ENCODE measurements at regions not wholly inside any gene's neighbourhood (a gene's known extent, or its start where the extent isn't known, plus 50 kb on each side); places are given as distances from the start of the nearest gene placed in this dataset.

DNA sequence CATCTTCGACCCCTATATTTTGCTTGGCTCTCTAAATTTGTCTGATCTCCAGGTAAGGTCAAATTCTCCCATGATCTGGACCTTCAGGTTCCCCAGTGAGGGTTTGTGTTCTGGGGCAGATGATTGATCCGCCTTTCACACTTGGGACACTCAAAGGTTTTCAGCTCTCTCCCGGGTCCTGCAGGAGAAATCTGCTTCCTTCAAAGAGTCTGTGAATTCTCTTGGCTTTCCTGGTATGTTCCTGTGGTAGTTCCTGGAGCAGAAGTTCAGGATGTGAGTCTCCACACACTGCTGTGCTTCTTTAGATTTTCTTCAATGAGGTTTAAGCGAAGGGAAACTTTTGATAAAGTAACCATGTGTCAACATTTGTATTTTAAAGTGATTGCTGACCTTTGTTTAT, 318.0 kb downstream of the TAF11L14 start:
- 62 to 72% (median 65%) methylated on average over 4 of the region's 4 CpGs for WGBS, 5 donors
- intact Hi-C loops (cut with DNase I; ENCODE audit: low total_unique reads), result no loop called here
- Histone ChIP-seq H3K27ac (no peak overlapping the region), H3K36me3 (no peaks in the 10 kb centered on the region), H3K27me3 (no peaks in the 10 kb centered on the region), H3K4me1 (no peaks in the 10 kb centered on the region), H3K9me3 (peaks cover 0 to 21% (median 10%) of the 10 kb centered on the region in 4 donors), H3K4me3 (no peak overlapping the region)
- TF ChIP-seq POLR2A (IDR thresholded peaks at IDR 0.05), result no peak
- TF ChIP-seq, protein P1, sequence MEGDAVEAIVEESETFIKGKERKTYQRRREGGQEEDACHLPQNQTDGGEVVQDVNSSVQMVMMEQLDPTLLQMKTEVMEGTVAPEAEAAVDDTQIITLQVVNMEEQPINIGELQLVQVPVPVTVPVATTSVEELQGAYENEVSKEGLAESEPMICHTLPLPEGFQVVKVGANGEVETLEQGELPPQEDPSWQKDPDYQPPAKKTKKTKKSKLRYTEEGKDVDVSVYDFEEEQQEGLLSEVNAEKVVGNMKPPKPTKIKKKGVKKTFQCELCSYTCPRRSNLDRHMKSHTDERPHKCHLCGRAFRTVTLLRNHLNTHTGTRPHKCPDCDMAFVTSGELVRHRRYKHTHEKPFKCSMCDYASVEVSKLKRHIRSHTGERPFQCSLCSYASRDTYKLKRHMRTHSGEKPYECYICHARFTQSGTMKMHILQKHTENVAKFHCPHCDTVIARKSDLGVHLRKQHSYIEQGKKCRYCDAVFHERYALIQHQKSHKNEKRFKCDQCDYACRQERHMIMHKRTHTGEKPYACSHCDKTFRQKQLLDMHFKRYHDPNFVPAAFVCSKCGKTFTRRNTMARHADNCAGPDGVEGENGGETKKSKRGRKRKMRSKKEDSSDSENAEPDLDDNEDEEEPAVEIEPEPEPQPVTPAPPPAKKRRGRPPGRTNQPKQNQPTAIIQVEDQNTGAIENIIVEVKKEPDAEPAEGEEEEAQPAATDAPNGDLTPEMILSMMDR (IDR thresholded peaks at IDR 0.05), result no peak
- no peak for TF ChIP-seq POLR2AphosphoS5 (IDR thresholded peaks at IDR 0.05)
- no peak for TF ChIP-seq EP300 (IDR thresholded peaks at IDR 0.05)
- no peak for DNase-seq

DNA sequence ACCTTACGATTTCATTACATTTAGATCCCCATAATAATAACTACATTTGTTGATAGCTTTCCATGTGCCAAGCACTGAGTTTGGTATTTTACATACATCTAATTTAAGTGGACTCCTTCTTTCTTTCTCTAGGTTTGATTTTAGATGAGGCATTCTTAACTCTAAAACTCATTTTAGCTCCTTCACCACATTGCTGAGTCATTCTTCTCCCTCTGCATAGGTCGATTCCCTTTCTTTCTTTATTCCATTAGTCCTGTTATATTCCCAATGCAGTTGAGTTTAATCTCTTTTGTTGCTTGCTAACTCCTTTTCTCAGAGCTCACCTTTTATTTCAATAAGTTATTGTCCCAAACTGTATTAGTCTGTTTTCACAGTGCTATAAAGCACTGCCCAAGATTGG, 329.8 kb downstream of the TAF11L14 start:
- intact Hi-C loops (cut with DNase I; ENCODE audit: low total_unique reads), result no loop called here
- Histone ChIP-seq H3K27me3 (no peaks in the 10 kb centered on the region), H3K4me3 (no peak overlapping the region), H3K36me3 (no peaks in the 10 kb centered on the region), H3K4me1 (no peaks in the 10 kb centered on the region), H3K27ac (no peak overlapping the region), H3K9me3 (peaks cover 0 to 15% (median 5%) of the 10 kb centered on the region in 4 donors)
- DNase-seq, result no peak
- TF ChIP-seq POLR2AphosphoS5 (IDR thresholded peaks at IDR 0.05) (no peak), EP300 (IDR thresholded peaks at IDR 0.05) (no peak), POLR2A (IDR thresholded peaks at IDR 0.05) (no peak)
- TF ChIP-seq, protein P1 (IDR thresholded peaks at IDR 0.05), result no peak
- WGBS, 5 donors, result 59 to 71% (median 68%) methylated on average over 2 of the region's 2 CpGs

DNA sequence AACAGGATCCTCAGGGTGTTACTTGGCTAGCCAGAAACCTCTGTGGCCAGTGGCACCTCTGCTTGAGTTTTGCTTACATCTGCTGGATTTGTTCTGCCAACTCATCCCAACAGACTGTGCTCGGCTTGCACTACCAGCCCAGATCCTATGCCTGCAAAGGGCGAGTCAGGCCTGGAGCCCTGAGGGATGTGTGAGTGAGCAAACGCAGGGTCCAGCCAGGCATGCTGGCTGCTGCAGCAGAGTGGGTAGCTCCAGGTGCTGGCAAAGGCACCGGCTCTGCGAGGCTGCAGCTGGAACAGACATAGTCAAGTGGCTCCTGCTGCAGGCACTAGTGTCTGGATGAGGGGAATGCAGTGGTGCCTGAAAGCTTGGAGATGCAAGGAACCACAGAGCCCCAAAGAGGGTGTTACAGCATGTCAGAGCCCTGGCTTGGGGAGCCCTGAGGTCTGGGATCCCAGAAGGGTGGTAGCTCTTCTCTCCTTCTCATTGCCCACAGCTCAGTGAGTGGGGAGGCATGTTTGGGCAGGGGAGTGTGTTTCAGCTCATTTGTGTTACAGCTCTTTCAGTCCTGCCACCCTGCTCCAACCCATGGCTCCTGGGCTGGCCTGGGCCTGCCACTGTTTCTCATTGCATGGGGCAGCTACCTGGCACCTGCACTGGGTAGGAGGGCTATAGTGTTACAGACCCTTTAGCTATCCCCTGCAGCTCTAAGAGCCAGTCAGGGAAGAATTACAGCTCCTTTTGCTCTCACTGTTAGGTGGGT, 332.6 kb downstream of the TAF11L14 start:
- WGBS, 5 donors, result 67 to 87% (median 84%) methylated on average over 5 of the region's 5 CpGs
- DNase-seq, result no peak
- TF ChIP-seq EP300 (IDR thresholded peaks at IDR 0.05), result no peak
- no peak for TF ChIP-seq POLR2AphosphoS5 (IDR thresholded peaks at IDR 0.05)
- TF ChIP-seq, protein P1 (IDR thresholded peaks at IDR 0.05), result no peak
- TF ChIP-seq POLR2A (IDR thresholded peaks at IDR 0.05), result no peak
- no peaks in the 10 kb centered on the region for H3K4me1 ChIP-seq
- H3K4me3 ChIP-seq, result no peak overlapping the region
- no peaks in the 10 kb centered on the region for H3K36me3 ChIP-seq
- intact Hi-C loops (cut with DNase I; ENCODE audit: low total_unique reads), result no loop called here
- peaks cover 0 to 15% (median 5%) of the 10 kb centered on the region in 4 donors for H3K9me3 ChIP-seq
- no peak overlapping the region for H3K27ac ChIP-seq
- no peaks in the 10 kb centered on the region for H3K27me3 ChIP-seq

DNA sequence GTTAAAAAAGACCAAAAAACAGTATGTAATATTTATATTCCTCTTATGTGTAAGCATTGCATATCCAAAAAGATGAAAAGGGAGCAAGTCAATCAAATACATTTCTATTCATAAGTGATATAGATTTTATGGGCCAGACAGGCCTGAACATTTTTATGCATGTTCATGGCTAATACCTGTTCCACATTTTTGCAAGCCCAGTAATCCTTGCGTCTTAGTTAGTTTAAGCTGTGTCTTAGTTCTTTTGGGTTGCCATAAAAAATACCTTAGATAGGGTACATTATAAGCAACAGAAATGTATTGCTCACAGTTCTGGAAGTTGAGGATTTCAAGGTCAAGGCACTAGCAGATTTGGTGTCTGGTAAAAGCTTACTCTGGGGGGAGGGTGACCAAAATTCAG, 342.1 kb downstream of the TAF11L14 start:
- no peaks in the 10 kb centered on the region for H3K27me3 ChIP-seq
- DNase-seq, result no peak
- H3K4me1 ChIP-seq, result no peaks in the 10 kb centered on the region
- H3K4me3 ChIP-seq, result no peak overlapping the region
- peaks cover 0 to 4% (median 0%) of the 10 kb centered on the region in 4 donors for H3K9me3 ChIP-seq
- intact Hi-C loops (cut with DNase I; ENCODE audit: low total_unique reads), result no loop called here
- no peaks in the 10 kb centered on the region for H3K36me3 ChIP-seq
- no peak overlapping the region for H3K27ac ChIP-seq
- no peak for TF ChIP-seq POLR2A (IDR thresholded peaks at IDR 0.05)
- no peak for TF ChIP-seq POLR2AphosphoS5 (IDR thresholded peaks at IDR 0.05)
- no peak for TF ChIP-seq EP300 (IDR thresholded peaks at IDR 0.05)
- TF ChIP-seq, protein P1 (IDR thresholded peaks at IDR 0.05), result no peak
- 88 to 100% (median 93%) methylated on average over 1 of the region's 1 CpG for WGBS, 5 donors
